Prostate gland (tissue), 2 donors: ENCODE measurements at regions not wholly inside any gene's neighbourhood (a gene's known extent, or its start where the extent isn't known, plus 50 kb on each side); places are given as distances from the start of the nearest gene placed in this dataset.
"Not testable (repeated sequence)": the region's sequence is repeated elsewhere in the genome, so short reads cannot be mapped to it uniquely, and the experiment has no call there.

Experiments
- DNase-seq: peaks from one replicate; pipeline ENCODE4 v3.0.0-alpha.2; 2019; ENCODE audit warnings: low spot score
- H3K27ac ChIP-seq, 2 donors: fragments of 200-600 bp; sonication (generic); 2 replicates each; pipeline ENCODE4 v1.5.1; 2017 to 2019
- H3K27me3 ChIP-seq: fragments of 200-600 bp; sonication (generic); replicated peaks from 2 replicates; pipeline ENCODE4 v1.5.1; 2019; ENCODE audit not compliant: insufficient read depth
- H3K36me3 ChIP-seq, 2 donors: fragments of 200-600 bp; sonication (generic); 1 replicate in 1 of 2; 2 replicates in 1 of 2; pipeline versions ENCODE4 v1.5.1 to v1.8.1; 2017 to 2019
- H3K4me1 ChIP-seq: fragments of 200-600 bp; sonication (generic); replicated peaks from 2 replicates; pipeline ENCODE4 v1.5.1; 2019
- H3K4me3 ChIP-seq, 2 donors: fragments of 200-600 bp; sonication (generic); 2 replicates each; pipeline ENCODE4 v1.5.1; 2017 to 2019
- H3K9me3 ChIP-seq: fragments of 200-600 bp; sonication (generic); 2 replicates; pipeline ENCODE4 v1.5.1; 2017
- POLR2A ChIP-seq: fragments of 450-650 bp; IDR thresholded peaks from one replicate; pipeline ENCODE4 v1.6.1; 2016; ENCODE audit warnings: antibody characterized with exemption, mild to moderate bottlenecking
- POLR2AphosphoS5 ChIP-seq: sonication (generic); formaldehyde crosslinking; IDR thresholded peaks from one replicate; pipeline ENCODE4 v1.6.1; 2017; ENCODE audit warnings: antibody characterized with exemption
- WGBS: methylation state at CpG from one replicate; pipeline ENCODE4 v1.1.5; 2018; 5-methylcytosine and 5-hydroxymethylcytosine counted together
- intact Hi-C: fragments of 100-400 bp; cut with DNase I; formaldehyde crosslinking; loops from one replicate; pipeline ENCODE4 v1.14.2; 2022
- TF ChIP-seq, protein P1 (sequence below), 4 experiments: fragments of 200-600 bp in 2 of 4; fragments of 450-650 bp in 2 of 4; sonication (generic) in 2 of 4; IDR thresholded peaks; 1 replicate in 3 of 4; 2 replicates in 1 of 4; pipeline ENCODE4 v1.5.1; 2016 to 2019; ENCODE audit warnings: antibody characterized with exemption in 4 of 4, mild to moderate bottlenecking in 2 of 4, moderate library complexity in 2 of 4

DNA sequence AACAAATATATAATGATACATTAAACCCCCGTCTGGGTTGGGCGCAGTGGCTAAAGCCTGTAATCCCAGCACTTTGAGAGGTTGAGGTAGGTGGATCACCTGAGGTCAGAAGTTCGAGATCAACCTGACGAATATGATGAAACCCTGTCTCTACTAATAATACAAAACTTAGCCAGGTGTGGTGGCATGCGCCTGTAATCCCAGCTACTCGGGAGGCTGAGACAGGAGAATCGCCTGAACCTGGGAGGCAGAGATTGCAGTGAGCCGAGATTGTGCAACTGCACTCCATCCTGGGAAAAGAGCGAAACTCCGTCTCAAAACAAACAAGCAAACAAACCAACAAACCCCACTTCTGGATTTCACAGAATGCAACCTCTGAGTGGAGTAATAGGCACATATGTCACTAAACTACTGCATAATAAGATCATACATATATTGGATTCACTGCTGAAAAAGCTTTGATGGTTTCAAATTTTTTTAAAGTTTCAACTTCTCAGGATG is 718.2 kb downstream of the SI start:
- intact Hi-C loops, result no loop called here
- Histone ChIP-seq H3K27me3 (no peaks in the 10 kb centered on the region), H3K27ac (no peak overlapping the region), H3K9me3 (no peaks in the 10 kb centered on the region), H3K4me1 (no peaks in the 10 kb centered on the region), H3K36me3 (no peaks in the 10 kb centered on the region), H3K4me3 (no peak overlapping the region)
- DNase-seq, result no peak
- TF ChIP-seq, protein P1, sequence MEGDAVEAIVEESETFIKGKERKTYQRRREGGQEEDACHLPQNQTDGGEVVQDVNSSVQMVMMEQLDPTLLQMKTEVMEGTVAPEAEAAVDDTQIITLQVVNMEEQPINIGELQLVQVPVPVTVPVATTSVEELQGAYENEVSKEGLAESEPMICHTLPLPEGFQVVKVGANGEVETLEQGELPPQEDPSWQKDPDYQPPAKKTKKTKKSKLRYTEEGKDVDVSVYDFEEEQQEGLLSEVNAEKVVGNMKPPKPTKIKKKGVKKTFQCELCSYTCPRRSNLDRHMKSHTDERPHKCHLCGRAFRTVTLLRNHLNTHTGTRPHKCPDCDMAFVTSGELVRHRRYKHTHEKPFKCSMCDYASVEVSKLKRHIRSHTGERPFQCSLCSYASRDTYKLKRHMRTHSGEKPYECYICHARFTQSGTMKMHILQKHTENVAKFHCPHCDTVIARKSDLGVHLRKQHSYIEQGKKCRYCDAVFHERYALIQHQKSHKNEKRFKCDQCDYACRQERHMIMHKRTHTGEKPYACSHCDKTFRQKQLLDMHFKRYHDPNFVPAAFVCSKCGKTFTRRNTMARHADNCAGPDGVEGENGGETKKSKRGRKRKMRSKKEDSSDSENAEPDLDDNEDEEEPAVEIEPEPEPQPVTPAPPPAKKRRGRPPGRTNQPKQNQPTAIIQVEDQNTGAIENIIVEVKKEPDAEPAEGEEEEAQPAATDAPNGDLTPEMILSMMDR (IDR thresholded peaks at IDR 0.05), result no peak
- TF ChIP-seq POLR2A (no peak), POLR2AphosphoS5 (no peak)
- WGBS, result 95% methylated on average over 10 of the region's 10 CpGs

DNA sequence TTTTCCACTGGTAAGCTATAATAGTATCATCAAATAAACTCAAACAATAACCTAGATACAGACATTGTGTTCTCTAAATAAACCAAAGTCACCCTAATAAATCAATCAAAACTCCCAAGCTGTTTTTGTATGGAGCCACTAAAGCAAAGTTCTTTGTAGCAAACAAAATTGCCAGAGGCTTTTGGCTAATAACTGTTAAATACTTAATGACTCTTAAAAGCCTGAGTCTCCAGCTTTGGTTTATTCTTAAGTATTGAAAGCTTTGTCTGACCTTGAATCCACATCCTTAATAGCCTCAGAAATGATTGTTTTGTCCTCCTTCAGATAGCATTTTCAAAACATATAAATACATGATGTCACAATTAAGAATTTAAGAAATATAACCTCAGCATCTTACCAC is 725.3 kb downstream of the SI start:
- intact Hi-C loops, result no loop called here
- Histone ChIP-seq H3K4me1 (no peaks in the 10 kb centered on the region), H3K36me3 (no peaks in the 10 kb centered on the region), H3K27me3 (no peaks in the 10 kb centered on the region), H3K9me3 (no peaks in the 10 kb centered on the region), H3K4me3 (no peak overlapping the region), H3K27ac (no peak overlapping the region)
- TF ChIP-seq, protein P1 (IDR thresholded peaks at IDR 0.05), result no peak
- TF ChIP-seq POLR2AphosphoS5 (no peak), POLR2A (no peak)
- DNase-seq, result no peak

DNA sequence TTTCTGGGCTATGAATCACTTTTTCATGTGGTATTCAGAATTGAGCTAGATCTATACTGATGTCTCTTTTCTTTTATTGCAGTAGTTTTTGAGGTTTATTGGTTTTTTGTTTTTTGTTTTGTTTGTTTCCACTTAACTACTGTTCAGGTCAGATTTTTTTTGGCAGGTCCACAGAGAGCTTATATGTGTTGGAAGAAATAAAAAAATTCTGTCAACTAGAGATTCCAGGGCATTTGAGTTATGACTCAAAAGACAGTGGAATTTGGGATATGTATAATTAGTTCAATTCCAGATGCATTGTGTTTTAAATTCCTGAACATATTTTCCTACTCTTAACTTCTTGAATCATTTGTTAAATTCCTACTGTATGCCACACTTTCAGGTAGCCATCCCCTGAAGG is 727.2 kb downstream of the SI start:
- H3K4me1 ChIP-seq, result no peaks in the 10 kb centered on the region
- no peak for DNase-seq
- no peaks in the 10 kb centered on the region for H3K27me3 ChIP-seq
- intact Hi-C loops, result no loop called here
- no peaks in the 10 kb centered on the region for H3K9me3 ChIP-seq
- TF ChIP-seq POLR2AphosphoS5 (no peak), POLR2A (no peak)
- TF ChIP-seq, protein P1 (IDR thresholded peaks at IDR 0.05), result no peak
- H3K27ac ChIP-seq, result no peak overlapping the region
- H3K36me3 ChIP-seq, result no peaks in the 10 kb centered on the region
- H3K4me3 ChIP-seq, result no peak overlapping the region

DNA sequence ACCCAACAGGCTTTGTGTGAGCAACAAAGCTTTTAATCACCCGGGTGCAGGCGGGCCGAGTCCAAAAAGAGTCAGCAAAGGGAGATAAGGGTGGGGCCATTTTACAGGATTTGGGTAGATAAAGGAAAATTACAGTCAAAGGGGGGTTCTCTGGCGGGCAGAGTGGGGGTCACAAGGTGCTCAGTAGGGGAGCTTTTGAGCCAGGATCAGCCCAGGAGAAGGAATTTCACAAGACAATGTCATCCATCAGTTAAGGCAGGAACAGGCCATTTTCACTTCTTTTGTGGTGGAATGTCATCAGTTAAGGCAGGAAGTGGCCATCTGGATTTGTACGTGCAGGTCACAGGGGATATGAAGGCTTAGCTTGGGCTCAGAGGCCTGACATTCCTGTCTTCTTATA is 736.1 kb downstream of the SI start:
- H3K27ac ChIP-seq, H3K27me3 ChIP-seq, DNase-seq, H3K36me3 ChIP-seq, H3K4me1 ChIP-seq, H3K4me3 ChIP-seq, intact Hi-C loops, H3K9me3 ChIP-seq: not testable (repeated sequence)
- WGBS, result 89% methylated on average over 5 of the region's 5 CpGs

DNA sequence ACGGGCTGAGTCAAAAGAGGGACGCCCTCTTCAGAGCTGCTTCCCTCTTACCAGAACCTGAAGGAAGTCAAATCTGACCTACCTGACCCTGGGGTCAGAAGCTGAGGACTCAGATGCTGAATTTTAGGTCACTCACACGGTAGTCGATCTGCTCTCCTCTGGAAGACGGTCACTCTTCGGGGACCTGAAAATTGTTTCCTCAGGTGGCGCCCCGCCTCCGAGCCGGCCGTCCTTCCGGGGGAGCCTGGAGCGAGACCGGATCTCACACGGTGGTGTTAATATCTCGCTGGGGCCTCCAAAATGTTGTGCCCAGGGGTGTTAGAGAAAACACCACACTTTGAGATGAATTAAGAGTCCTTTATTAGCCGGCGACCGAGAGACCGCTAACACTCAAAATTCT is 737.2 kb downstream of the SI start:
- WGBS, result 95% methylated on average over 20 of the region's 20 CpGs
- intact Hi-C loops, result no loop called here
- Histone ChIP-seq H3K4me3 (no peak overlapping the region), H3K27me3 (no peaks in the 10 kb centered on the region), H3K27ac (no peak overlapping the region), H3K4me1 (no peaks in the 10 kb centered on the region), H3K36me3 (no peaks in the 10 kb centered on the region), H3K9me3 (no peaks in the 10 kb centered on the region)
- DNase-seq, result no peak
- no peak for TF ChIP-seq POLR2A
- TF ChIP-seq, protein P1 (IDR thresholded peaks at IDR 0.05), result no peak
- TF ChIP-seq POLR2AphosphoS5, result no peak
